ENCODE measurements at regions not wholly inside any gene's neighbourhood (a gene's known extent, or its start where the extent isn't known, plus 50 kb on each side); places are given as distances from the start of the nearest gene placed in this dataset.

DNA sequence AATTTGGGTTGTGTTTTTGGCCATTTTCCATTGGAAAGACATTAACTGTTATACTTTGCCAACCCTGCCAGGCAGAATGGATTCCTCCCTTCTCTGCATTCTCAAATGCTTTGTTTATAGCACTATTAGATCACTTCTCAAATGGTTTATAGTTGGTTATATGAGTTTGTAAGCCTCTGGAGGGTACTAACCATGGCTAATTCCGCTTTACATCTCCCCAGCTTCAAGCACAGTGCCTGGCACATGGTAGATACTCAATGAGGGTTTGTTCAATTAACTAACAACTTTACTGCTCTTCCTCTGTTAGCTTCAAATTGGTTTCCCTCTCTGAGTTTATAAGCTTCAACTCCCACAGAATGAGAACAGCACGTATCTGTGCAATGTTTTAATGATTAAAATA is 213.5 kb downstream of the SOX11 start:
- Mint-ChIP-seq H3K4me3 (no peak overlapping the region), H3K4me1 (no peaks in the 10 kb centered on the region), H3K36me3 (ENCODE audit: low read depth) (no peaks in the 10 kb centered on the region), H3K27me3 (no peaks in the 10 kb centered on the region), H3K27ac (no peak overlapping the region)
- no peak for DNase-seq
- no peak for ATAC-seq
- H3K9me3 ChIP-seq (ENCODE audit: control insufficient read depth, low read length, poor library complexity, severe bottlenecking) = no peaks in the 10 kb centered on the region

DNA sequence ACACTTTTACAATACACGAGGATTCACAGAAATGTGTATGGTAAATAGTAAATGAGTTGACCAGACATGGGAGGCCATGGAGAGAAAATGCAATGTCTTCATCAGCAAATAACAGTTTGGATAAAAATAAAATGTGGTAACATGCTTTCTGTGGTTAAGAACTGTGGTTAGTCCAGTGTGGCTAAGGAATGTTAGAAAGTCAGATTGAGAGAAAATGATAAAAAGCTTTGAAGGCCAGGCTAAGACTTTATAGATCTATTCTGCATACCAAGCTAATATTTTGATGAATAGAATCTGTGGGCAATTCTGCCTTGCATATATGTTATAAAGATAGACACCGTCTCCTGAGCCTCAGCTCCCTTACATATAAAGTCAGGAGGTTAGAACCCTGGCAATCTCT is 215.9 kb downstream of the SOX11 start:
- H3K4me1 Mint-ChIP-seq = no peaks in the 10 kb centered on the region
- no peaks in the 10 kb centered on the region for H3K27me3 Mint-ChIP-seq
- H3K4me3 Mint-ChIP-seq = no peak overlapping the region
- ATAC-seq (no peak), DNase-seq (no peak)
- H3K9me3 ChIP-seq (ENCODE audit: control insufficient read depth, low read length, poor library complexity, severe bottlenecking) = no peaks in the 10 kb centered on the region
- H3K27ac Mint-ChIP-seq = no peak overlapping the region
- H3K36me3 Mint-ChIP-seq (ENCODE audit: low read depth) = no peaks in the 10 kb centered on the region

DNA sequence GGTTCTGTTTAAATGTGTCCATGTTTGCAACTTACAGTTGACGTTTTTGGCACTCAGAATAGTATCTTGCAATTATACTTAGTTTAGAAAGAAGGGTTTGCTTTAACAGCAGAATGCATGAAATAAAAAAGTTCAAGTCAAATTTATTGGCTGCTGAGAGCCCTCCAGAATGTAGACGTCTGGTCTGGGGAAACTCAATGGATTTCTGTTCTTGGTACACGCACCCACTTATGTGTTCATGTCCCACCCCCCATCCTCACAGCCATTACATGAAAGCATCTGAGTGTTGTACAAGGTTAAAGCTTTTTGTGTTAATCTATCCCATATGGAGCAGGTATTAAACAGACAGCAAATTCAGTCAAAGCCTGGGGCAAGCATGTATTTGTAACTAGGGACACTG is 219.5 kb downstream of the SOX11 start:
- no peaks in the 10 kb centered on the region for H3K4me1 Mint-ChIP-seq
- ATAC-seq (no peak), DNase-seq (no peak)
- no peaks in the 10 kb centered on the region for H3K9me3 ChIP-seq (ENCODE audit: control insufficient read depth, low read length, poor library complexity, severe bottlenecking)
- H3K27ac Mint-ChIP-seq = no peak overlapping the region
- H3K36me3 Mint-ChIP-seq (ENCODE audit: low read depth) = no peaks in the 10 kb centered on the region
- no peak overlapping the region for H3K4me3 Mint-ChIP-seq
- H3K27me3 Mint-ChIP-seq = no peaks in the 10 kb centered on the region

DNA sequence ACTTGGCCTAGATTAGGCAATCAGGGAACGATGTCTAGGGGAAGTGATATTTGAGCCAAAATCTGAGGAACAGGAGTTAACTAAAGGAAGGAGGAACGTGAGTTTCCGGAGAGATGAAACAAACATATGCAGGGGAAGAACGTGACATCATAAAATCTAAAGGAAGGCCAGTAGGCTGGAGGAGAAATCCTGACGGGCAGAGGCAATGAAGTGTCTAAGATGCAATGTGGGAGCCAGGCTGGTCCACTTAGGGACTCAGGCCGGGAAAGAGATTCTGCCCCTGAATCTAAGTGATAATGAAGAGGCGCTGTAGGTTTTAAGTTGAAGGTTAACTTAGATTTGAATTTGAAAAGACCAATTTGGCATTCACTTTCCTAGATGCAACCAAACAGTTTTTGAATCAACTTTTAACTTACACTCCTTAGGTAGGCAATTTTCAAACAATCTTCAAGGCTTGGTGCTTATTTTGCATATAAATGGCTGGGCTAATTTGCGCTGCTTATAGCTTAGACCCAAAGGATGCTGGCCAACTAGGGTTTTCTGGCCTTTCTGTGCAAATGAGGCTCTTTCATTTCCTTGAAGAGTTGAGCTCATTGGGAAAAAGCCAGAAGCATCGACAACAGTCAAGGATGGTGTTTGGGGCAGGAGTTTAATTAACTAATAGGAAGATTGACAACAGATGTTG is 221.7 kb downstream of the SOX11 start:
- ATAC-seq (no peak), DNase-seq (no peak)
- Mint-ChIP-seq H3K4me3 (no peak overlapping the region), H3K27me3 (no peaks in the 10 kb centered on the region), H3K36me3 (ENCODE audit: low read depth) (no peaks in the 10 kb centered on the region), H3K4me1 (no peaks in the 10 kb centered on the region), H3K27ac (no peak overlapping the region)
- no peaks in the 10 kb centered on the region for H3K9me3 ChIP-seq (ENCODE audit: control insufficient read depth, low read length, poor library complexity, severe bottlenecking)

DNA sequence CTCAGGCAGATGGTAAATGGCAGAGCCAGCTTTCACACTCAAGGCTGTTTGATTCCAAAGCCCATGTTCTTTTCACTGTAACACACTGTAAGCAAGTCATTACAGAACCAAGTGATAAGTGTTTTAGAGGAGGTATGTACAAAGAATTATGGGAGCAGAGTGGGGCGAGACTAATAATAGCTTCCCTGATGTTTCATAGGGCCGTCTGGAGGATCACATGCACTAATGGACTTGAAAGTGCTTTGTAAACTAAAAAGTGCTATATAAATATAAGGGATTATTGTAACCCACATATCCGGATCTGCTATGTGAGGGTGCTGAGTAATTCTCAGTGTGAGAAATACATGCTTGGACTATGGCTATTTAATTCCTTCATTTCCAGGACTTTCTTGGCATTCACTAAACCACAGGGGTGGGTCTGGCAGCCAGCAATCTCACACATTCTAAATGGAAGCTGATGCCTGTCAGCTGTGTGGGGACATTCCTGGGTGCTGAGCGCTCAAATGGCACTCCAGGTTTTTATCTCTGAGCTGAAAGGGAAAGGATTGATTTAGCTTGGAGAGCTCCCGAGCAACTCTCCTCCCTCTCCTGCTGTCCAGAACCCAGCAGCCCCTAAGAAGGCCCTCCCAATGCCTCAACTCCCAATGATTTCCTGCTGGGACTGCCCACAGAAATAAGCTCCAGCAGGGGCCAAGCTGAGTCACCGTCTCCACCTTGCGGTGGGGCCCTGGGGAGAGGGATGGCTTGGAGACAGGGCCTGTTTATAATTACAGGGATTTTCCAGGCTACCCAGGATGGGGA is 222.8 kb downstream of the SOX11 start:
- no peak for DNase-seq
- H3K9me3 ChIP-seq (ENCODE audit: control insufficient read depth, low read length, poor library complexity, severe bottlenecking) = no peaks in the 10 kb centered on the region
- H3K36me3 Mint-ChIP-seq (ENCODE audit: low read depth) = no peaks in the 10 kb centered on the region
- no peak overlapping the region for H3K4me3 Mint-ChIP-seq
- H3K4me1 Mint-ChIP-seq = no peaks in the 10 kb centered on the region
- no peak overlapping the region for H3K27ac Mint-ChIP-seq
- no peaks in the 10 kb centered on the region for H3K27me3 Mint-ChIP-seq
- no peak for ATAC-seq

DNA sequence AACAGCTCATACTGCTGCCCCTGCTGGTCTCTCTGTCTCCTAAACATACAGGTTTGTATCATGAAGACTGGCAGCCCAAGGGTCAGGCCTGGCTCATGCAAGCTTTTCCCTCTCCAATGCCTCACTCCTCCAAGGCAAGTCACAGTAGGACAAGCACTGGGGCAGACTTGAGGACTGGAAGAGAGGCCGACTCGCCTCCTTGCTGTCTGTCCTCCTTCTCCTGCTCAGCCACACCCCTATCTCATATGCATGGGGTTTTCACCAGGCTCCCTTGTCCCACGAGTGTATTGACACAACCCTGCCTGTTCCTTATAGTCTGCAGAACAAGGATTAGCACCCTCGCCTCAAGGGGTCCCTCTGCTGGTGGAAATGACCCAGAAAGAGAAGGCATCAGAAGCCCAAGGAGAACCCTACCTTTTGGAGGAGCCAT is 223.7 kb downstream of the SOX11 start:
- no peak overlapping the region for H3K4me3 Mint-ChIP-seq
- no peak for ATAC-seq
- DNase-seq = no peak
- no peaks in the 10 kb centered on the region for H3K27me3 Mint-ChIP-seq
- H3K9me3 ChIP-seq (ENCODE audit: control insufficient read depth, low read length, poor library complexity, severe bottlenecking) = no peaks in the 10 kb centered on the region
- H3K36me3 Mint-ChIP-seq (ENCODE audit: low read depth) = no peaks in the 10 kb centered on the region
- H3K27ac Mint-ChIP-seq = no peak overlapping the region
- no peaks in the 10 kb centered on the region for H3K4me1 Mint-ChIP-seq

DNA sequence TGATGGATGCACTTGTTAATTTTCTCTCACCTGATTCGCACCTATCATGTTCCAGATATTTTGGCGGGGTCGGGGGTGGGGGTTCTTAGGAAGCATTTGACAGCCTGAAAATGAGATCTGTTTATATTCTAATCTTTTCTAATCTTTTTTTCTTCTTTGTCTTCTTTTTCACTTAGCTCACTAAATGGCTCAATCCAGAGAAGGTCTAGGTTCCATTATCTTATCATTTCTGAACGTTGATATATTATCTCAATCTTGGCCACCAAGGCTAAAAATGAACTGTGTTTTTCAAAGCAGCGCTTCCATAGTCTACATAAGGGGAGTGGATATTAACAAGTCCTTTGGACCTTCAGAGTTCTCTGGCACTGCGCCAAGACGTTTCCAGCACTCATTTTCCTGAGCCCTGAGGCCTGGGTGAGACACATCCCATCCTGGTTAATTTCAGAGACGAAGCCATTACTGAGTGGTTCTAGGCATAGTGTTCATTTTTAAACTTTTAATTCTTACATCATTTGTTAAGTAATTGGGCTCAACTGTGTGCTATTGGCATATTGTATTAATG is 229.0 kb downstream of the SOX11 start:
- no peak for ATAC-seq
- no peaks in the 10 kb centered on the region for H3K36me3 Mint-ChIP-seq (ENCODE audit: low read depth)
- no peaks in the 10 kb centered on the region for H3K9me3 ChIP-seq (ENCODE audit: control insufficient read depth, low read length, poor library complexity, severe bottlenecking)
- no peak for DNase-seq
- no peak overlapping the region for H3K27ac Mint-ChIP-seq
- H3K4me1 Mint-ChIP-seq = no peaks in the 10 kb centered on the region
- no peak overlapping the region for H3K4me3 Mint-ChIP-seq
- no peaks in the 10 kb centered on the region for H3K27me3 Mint-ChIP-seq

DNA sequence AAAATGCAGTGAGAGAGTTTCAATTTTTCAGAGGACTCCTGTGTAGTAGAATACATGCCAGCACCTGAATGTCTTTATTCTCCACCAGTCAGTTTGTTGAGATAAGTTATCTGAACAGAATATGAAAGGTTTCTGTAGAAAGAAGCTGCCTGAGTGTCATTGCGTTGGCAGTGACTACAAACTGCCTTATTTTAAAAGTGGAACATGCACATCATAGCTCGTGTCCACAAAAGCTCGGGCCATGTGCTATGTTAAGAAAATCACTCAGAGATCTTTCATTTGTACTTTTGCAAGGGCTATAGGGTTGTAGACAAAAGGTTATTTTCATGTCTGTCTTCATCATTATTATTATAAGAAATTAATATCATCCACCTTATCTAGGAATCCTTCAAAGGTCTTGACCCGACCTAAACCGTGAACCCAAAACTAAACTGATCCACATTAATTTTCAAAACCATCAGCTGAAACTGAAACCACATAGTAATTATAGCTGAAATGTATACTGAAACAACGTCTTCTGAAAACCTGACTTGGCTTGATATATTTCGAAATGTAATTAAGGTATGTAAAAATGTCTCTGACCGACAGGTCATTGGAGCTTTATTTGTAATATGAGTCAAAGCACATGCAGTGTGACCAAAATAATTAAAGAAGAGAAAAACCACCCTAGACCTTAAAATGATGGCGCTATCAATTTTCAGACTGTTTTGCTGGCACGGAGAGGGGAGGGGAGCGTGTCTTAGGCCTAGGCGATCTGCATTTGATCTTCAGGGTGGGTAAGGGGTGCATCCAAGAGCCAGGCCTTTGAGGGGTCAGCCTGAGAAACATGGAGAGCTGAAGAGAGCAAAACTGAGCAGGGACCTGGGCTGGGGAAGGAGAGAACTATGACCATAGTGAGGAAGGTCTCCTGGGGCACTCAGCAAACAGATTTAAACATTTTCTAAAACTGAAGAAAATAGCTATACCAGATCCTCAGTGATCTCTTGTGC is 232.1 kb downstream of the SOX11 start:
- no peak for DNase-seq

DNA sequence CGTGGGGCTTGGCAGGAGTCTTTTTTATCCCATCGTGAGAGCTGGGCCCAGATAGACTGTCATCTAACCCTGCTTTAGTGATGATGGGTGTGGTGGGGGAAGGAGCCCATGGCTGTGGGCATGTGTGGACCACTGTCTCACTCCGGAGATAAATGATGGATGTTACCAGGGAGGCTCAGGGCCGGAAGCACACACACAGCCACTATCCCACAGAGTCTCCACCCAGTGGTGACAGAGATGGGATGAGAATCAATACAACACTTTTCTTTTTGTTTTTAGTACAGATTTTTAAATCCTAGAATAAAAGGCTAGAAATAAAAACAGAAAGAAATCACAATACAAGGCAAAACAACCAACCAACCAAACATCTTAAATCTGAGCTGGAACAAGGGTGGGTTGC is 233.4 kb downstream of the SOX11 start:
- ATAC-seq (no peak), DNase-seq (no peak)
- H3K4me1 Mint-ChIP-seq = no peaks in the 10 kb centered on the region
- no peaks in the 10 kb centered on the region for H3K27me3 Mint-ChIP-seq
- no peak overlapping the region for H3K4me3 Mint-ChIP-seq
- H3K27ac Mint-ChIP-seq = no peak overlapping the region
- H3K9me3 ChIP-seq (ENCODE audit: control insufficient read depth, low read length, poor library complexity, severe bottlenecking) = no peaks in the 10 kb centered on the region
- no peaks in the 10 kb centered on the region for H3K36me3 Mint-ChIP-seq (ENCODE audit: low read depth)

More for the DNA sequence above, 232.1 kb downstream of the SOX11 start:
- ATAC-seq = no peak
- Mint-ChIP-seq H3K36me3 (ENCODE audit: low read depth) (no peaks in the 10 kb centered on the region), H3K4me3 (no peak overlapping the region), H3K4me1 (no peaks in the 10 kb centered on the region), H3K27me3 (no peaks in the 10 kb centered on the region), H3K27ac (no peak overlapping the region)
- H3K9me3 ChIP-seq (ENCODE audit: control insufficient read depth, low read length, poor library complexity, severe bottlenecking) = no peaks in the 10 kb centered on the region

DNA sequence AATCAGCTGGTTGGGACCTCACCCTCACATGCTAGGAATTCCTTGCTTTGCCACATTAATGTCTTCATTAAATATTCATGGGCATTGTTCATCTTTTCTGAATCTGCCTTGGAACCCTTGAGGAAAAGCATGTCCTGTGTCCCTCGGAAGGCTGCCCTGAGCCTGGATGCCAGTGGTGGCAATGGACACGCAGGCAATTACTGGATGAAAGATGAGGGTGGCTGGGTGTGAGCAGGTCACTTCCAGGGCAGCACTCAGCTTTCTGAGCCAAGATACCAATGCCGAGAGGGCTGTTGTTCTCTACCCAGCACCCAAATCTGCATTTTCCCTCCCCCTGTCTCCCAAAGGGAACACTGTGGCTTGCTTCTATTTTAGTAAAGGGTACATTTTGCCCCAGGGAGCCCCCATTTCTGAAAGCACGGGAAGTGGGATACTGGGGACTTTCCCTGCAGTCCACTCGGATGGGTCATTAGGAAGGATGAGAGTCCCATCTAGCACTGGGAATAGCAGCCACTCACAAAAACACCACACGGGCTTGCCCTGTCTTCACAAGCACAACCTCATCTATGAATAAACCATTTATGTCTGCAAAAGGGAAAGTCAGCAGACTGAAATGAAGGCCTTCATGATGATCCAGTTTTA is 234.8 kb downstream of the SOX11 start:
- no peak overlapping the region for H3K27ac Mint-ChIP-seq
- H3K9me3 ChIP-seq (ENCODE audit: control insufficient read depth, low read length, poor library complexity, severe bottlenecking) = no peaks in the 10 kb centered on the region
- no peak overlapping the region for H3K4me3 Mint-ChIP-seq
- no peaks in the 10 kb centered on the region for H3K36me3 Mint-ChIP-seq (ENCODE audit: low read depth)
- H3K27me3 Mint-ChIP-seq = no peaks in the 10 kb centered on the region
- H3K4me1 Mint-ChIP-seq = no peaks in the 10 kb centered on the region
- DNase-seq (no peak), ATAC-seq (no peak)

DNA sequence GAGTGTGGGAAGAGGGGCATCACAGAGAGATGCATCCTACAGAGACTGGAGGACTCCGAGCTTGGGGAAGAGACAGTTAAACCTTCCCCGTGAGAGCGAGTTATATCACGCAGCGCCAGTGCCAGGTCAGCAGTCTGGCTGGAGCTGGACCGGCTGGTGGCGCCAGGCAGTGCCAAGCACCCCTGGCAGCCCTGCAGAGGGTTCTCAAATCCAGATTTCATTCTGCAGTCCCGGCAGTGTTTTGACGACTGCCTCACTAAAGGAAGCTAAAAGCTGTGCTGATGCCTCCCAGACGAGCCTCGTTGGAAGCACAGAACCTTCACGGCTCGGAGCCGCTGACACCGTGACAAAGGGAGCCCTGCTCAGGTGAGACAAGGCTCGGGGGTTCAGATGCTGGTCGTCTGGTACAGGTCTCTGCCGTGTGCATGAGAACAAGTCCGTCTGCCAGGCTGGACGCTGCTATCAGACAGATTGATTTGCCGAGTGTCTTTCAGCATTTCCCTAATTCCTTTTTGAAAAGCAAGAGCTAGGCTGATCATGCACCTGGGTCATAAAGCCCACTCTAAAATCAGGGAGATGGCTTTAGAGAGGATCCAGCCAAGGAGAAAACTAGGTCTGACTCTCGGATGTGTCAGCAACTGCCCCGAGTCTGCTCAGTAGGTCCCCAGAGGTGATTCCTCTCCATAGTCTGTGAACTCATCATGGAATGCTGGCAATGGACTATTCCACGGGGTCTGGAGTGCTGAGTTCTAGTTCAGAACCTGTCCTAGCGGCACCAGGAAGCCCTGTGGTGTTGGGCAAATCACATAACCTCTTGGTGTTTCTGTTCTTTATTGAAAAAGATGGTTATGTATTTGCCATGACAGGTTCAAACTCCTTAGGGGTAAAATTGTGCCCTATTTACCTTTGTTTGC is 240.6 kb downstream of the SOX11 start:
- DNase-seq (no peak), ATAC-seq (no peak)
- Mint-ChIP-seq H3K27ac (no peak overlapping the region), H3K36me3 (ENCODE audit: low read depth) (no peaks in the 10 kb centered on the region), H3K4me1 (no peaks in the 10 kb centered on the region), H3K27me3 (no peaks in the 10 kb centered on the region), H3K4me3 (no peak overlapping the region)
- H3K9me3 ChIP-seq (ENCODE audit: control insufficient read depth, low read length, poor library complexity, severe bottlenecking) = no peaks in the 10 kb centered on the region

DNA sequence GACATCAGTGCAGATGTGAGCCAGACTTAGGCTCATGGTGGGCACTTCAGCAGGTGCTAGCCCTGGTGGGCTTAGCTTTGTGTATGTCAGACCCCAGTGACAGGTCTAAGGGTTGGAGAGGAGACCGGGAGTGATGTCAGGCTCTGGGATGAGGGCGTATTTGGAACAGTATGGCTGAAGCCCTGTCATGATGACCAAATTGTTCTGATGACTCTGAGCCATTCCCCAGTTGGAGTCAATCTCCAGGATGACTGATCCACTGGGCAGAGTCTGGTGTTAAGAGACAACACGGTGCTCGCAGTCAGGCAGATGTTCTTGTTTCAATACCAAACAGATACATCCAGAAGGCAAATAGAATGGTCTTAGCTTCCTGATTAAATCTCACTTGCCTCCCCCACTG is 241.5 kb downstream of the SOX11 start:
- DNase-seq (no peak), ATAC-seq (no peak)
- no peak overlapping the region for H3K4me3 Mint-ChIP-seq
- no peak overlapping the region for H3K27ac Mint-ChIP-seq
- no peaks in the 10 kb centered on the region for H3K27me3 Mint-ChIP-seq
- H3K36me3 Mint-ChIP-seq (ENCODE audit: low read depth) = no peaks in the 10 kb centered on the region
- no peaks in the 10 kb centered on the region for H3K9me3 ChIP-seq (ENCODE audit: control insufficient read depth, low read length, poor library complexity, severe bottlenecking)
- no peaks in the 10 kb centered on the region for H3K4me1 Mint-ChIP-seq
